Embryonic facial prominence (tissue), 1 donor: ENCODE measurements at regions not wholly inside any gene's neighbourhood (a gene's known extent, or its start where the extent isn't known, plus 50 kb on each side); places are given as distances from the start of the nearest gene placed in this dataset.
"Not testable (repeated sequence)": the region's sequence is repeated elsewhere in the genome, so short reads cannot be mapped to it uniquely, and the experiment has no call there.

Experiments used
- DNase-seq: peaks from one replicate; pipeline ENCODE4 v3.0.0-alpha.2; 2016; ENCODE audit errors: extremely low spot score

- no peak for DNase-seq
Observed at GRCh38 chr1:173300061-173301044, 93.2 kb upstream of the TNFSF4 start.

- DNase-seq = no peak
Observed at GRCh38 chr1:173301507-173301906, 94.4 kb upstream of the TNFSF4 start.

- no peak for DNase-seq
Observed at GRCh38 chr1:173302366-173302765, 95.2 kb upstream of the TNFSF4 start.

- no peak for DNase-seq
Observed at GRCh38 chr1:173302890-173303829, 96.0 kb upstream of the TNFSF4 start.

GRCh38 chr1:173303984-173304383 is 96.9 kb upstream of the TNFSF4 start:
- no peak for DNase-seq

GRCh38 chr1:173304529-173305227 is 97.5 kb upstream of the TNFSF4 start:
- DNase-seq = no peak

- no peak for DNase-seq
Observed at GRCh38 chr1:173307845-173308244, 100.7 kb upstream of the TNFSF4 start.

- DNase-seq = no peak
Observed at GRCh38 chr1:173314656-173315055, 107.5 kb upstream of the TNFSF4 start.

- DNase-seq = no peak
Observed at GRCh38 chr1:173315296-173315695, 108.2 kb upstream of the TNFSF4 start.

GRCh38 chr1:173318788-173319187 is 111.7 kb upstream of the TNFSF4 start:
- no peak for DNase-seq

- DNase-seq = not testable (repeated sequence)
Observed at GRCh38 chr1:173324352-173324751, 117.2 kb upstream of the TNFSF4 start.

- DNase-seq = not testable (repeated sequence)
Observed at GRCh38 chr1:173327987-173328386, 120.9 kb upstream of the TNFSF4 start.

- DNase-seq = no peak
Observed at GRCh38 chr1:173328961-173329360, 121.8 kb upstream of the TNFSF4 start.

GRCh38 chr1:173329726-173330125 is 122.6 kb upstream of the TNFSF4 start:
- no peak for DNase-seq

GRCh38 chr1:173330149-173330951 is 123.2 kb upstream of the TNFSF4 start:
- no peak for DNase-seq

GRCh38 chr1:173330952-173331548 is 123.9 kb upstream of the TNFSF4 start:
- DNase-seq = not testable (repeated sequence)

- no peak for DNase-seq
Observed at GRCh38 chr1:173332026-173332425, 124.9 kb upstream of the TNFSF4 start.

GRCh38 chr1:173333581-173333980 is 126.5 kb upstream of the TNFSF4 start:
- no peak for DNase-seq

- no peak for DNase-seq
Observed at GRCh38 chr1:173337126-173337525, 130.0 kb upstream of the TNFSF4 start.

- DNase-seq = no peak
Observed at GRCh38 chr1:173341307-173341706, 134.2 kb upstream of the TNFSF4 start.
